OCI-LY7 (cell line): ENCODE measurements at regions not wholly inside any gene's neighbourhood (a gene's known extent, or its start where the extent isn't known, plus 50 kb on each side); places are given as distances from the start of the nearest gene placed in this dataset.

Experiments used
- BruUV-seq: library from RNA; stranded (reverse); fragments of 400-500 nt; replicated peaks from 2 replicates; lab custom pipeline; 2021; lab: Mats Ljungman, UMichigan
- CTCF ChIA-PET: fragments of 300-600 bp; sonication (Branson Sonifier 250); formaldehyde crosslinking; loops from one replicate; lab custom pipeline; 2022; ENCODE audit warnings: antibody characterized with exemption; ENCODE audit not compliant: unreplicated experiment; lab: Charles Lee
- POLR2A ChIA-PET: fragments of 300-600 bp; sonication (Branson Sonifier 250); formaldehyde crosslinking; loops from one replicate; lab custom pipeline; 2022; ENCODE audit warnings: antibody characterized with exemption; lab: Charles Lee
- DNase-seq: peaks from one replicate; pipeline ENCODE4 v3.0.0-alpha.2; 2015; ENCODE audit warnings: low spot score
- H2AFZ ChIP-seq: fragments of 200-600 bp; sonication (generic), shearing (Covaris generic); 2 replicates; pipeline ENCODE4 v1.6.1; 2014; ENCODE audit warnings: mild to moderate bottlenecking, antibody characterized with exemption, low read length, moderate library complexity
- H3K27ac ChIP-seq: fragments of 200-600 bp; sonication (generic); 2 replicates; pipeline ENCODE4 v1.5.1; 2014; ENCODE audit warnings: mixed run types, low read depth, mild to moderate bottlenecking, moderate library complexity, low read length, inconsistent platforms; ENCODE audit not compliant: poor library complexity, severe bottlenecking
- H3K36me3 ChIP-seq: fragments of 200-600 bp; sonication (generic); 2 replicates; pipeline ENCODE4 v1.6.1; 2014; ENCODE audit warnings: mild to moderate bottlenecking, antibody characterized with exemption, low read length, moderate library complexity, mixed read lengths; ENCODE audit not compliant: insufficient read depth
- H3K4me1 ChIP-seq: fragments of 200-600 bp; sonication (generic); 2 replicates; pipeline ENCODE4 v1.5.1; 2014; ENCODE audit warnings: mild to moderate bottlenecking, low read length; ENCODE audit not compliant: insufficient read depth, poor library complexity, severe bottlenecking
- H3K4me2 ChIP-seq: fragments of 200-600 bp; sonication (generic); 2 replicates; pipeline ENCODE4 v1.6.1; 2014; ENCODE audit warnings: mild to moderate bottlenecking, low read length
- H3K4me3 ChIP-seq: fragments of 200-600 bp; sonication (generic); 2 replicates; pipeline ENCODE4 v1.5.1; 2014; ENCODE audit warnings: mild to moderate bottlenecking, low read depth, low read length; ENCODE audit not compliant: poor library complexity, severe bottlenecking
- H3K79me2 ChIP-seq: fragments of 200-600 bp; sonication (generic); 2 replicates; pipeline ENCODE4 v1.6.1; 2016; ENCODE audit warnings: low read depth, mild to moderate bottlenecking, low read length, moderate library complexity, mixed read lengths; ENCODE audit not compliant: insufficient read depth
- H3K9me2 ChIP-seq: fragments of 200-600 bp; sonication (generic); 2 replicates; pipeline ENCODE4 v1.6.1; 2016; ENCODE audit warnings: mild to moderate bottlenecking, low read length, mixed read lengths; ENCODE audit not compliant: insufficient read depth
- H3K9me3 ChIP-seq: fragments of 200-600 bp; sonication (generic); 2 replicates; pipeline ENCODE4 v1.6.1; 2014; ENCODE audit warnings: mild to moderate bottlenecking, mixed run types, low read length, mixed read lengths
- H4K20me1 ChIP-seq: fragments of 200-600 bp; sonication (generic); 2 replicates; pipeline ENCODE4 v1.6.1; 2014; ENCODE audit warnings: mild to moderate bottlenecking, antibody characterized with exemption, low read length, moderate library complexity, mixed read lengths; ENCODE audit not compliant: insufficient read depth
- EZH2phosphoT487 ChIP-seq: fragments of 200-600 bp; sonication (generic); IDR thresholded peaks from 2 replicates; pipeline ENCODE4 v1.6.1; 2018; ENCODE audit warnings: low read depth, borderline replicate concordance, mild to moderate bottlenecking, mixed run types, antibody characterized with exemption, low read length, moderate library complexity, mixed read lengths
- intact Hi-C: fragments of 100-400 bp; cut with micrococcal nuclease; formaldehyde crosslinking; loops from one replicate; pipeline ENCODE4 v1.10.0; 2022; ENCODE audit not compliant: unreplicated experiment
- TF ChIP-seq, protein P1 (sequence below): fragments of 200-600 bp; sonication (generic); conservative IDR thresholded peaks from 2 replicates; pipeline ENCODE4 v1.5.1; 2014; ENCODE audit warnings: mild to moderate bottlenecking, antibody characterized with exemption, low read length, moderate library complexity, mixed read lengths

DNA sequence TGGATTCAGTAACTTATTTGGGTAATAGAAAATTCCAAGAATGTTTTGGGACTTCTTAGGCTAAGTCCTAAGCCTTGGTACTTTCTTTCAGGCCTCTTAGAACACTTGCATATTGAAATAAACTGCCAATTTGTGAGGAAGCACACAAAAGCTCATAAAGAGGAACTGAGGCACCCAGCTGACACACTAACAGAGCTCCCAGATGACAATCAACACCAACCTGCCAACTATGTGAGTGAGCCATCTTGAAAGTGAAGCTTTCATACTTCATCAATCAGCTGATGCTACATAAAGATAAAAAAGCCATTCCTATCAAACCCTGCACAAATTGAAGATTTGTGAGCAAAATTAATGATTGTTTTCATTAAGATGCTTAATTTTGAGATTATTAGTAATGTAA is 832.5 kb upstream of the EPHA7 start:
- H2AFZ ChIP-seq: no peak overlapping the region
- CTCF ChIA-PET: no interaction called here
- no TSS peak for BruUV-seq
- no peak overlapping the region for H3K4me2 ChIP-seq
- intact Hi-C loops: no loop called here
- H3K4me1 ChIP-seq: no peaks in the 10 kb centered on the region
- H3K27ac ChIP-seq: no peak overlapping the region
- no peaks in the 10 kb centered on the region for H3K36me3 ChIP-seq
- no peaks in the 10 kb centered on the region for H3K9me2 ChIP-seq
- no peak for TF ChIP-seq EZH2phosphoT487
- TF ChIP-seq, protein P1, sequence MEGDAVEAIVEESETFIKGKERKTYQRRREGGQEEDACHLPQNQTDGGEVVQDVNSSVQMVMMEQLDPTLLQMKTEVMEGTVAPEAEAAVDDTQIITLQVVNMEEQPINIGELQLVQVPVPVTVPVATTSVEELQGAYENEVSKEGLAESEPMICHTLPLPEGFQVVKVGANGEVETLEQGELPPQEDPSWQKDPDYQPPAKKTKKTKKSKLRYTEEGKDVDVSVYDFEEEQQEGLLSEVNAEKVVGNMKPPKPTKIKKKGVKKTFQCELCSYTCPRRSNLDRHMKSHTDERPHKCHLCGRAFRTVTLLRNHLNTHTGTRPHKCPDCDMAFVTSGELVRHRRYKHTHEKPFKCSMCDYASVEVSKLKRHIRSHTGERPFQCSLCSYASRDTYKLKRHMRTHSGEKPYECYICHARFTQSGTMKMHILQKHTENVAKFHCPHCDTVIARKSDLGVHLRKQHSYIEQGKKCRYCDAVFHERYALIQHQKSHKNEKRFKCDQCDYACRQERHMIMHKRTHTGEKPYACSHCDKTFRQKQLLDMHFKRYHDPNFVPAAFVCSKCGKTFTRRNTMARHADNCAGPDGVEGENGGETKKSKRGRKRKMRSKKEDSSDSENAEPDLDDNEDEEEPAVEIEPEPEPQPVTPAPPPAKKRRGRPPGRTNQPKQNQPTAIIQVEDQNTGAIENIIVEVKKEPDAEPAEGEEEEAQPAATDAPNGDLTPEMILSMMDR: no peak
- POLR2A ChIA-PET: no interaction called here
- no peak overlapping the region for H3K4me3 ChIP-seq
- H3K79me2 ChIP-seq: no peaks in the 10 kb centered on the region
- no peak for DNase-seq
- no peaks in the 10 kb centered on the region for H4K20me1 ChIP-seq
- no peaks in the 10 kb centered on the region for H3K9me3 ChIP-seq

DNA sequence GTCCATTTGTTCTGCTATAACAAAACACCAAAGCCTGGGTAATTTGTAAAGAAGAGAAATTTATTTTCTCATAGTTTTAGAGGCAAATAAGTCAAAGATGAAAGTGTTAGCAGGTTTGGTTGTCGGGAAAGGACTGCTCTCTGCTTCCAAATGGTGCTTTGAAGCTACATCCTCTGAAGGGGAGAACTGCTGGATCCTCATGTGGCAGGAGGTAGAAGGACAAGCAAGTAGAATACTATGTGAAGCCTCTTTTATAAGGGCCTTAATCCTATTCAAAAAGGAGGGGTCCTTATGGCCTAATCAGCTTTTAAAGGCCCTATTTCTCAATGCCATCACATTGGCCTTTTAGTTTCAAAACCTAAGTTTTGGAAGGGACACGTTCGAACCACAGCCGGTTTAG is 826.0 kb upstream of the EPHA7 start:
- intact Hi-C loops: no loop called here
- TF ChIP-seq, protein P1: no peak
- TF ChIP-seq EZH2phosphoT487: no peak
- H4K20me1 ChIP-seq: no peaks in the 10 kb centered on the region
- POLR2A ChIA-PET: no interaction called here
- no peak for DNase-seq
- no peaks in the 10 kb centered on the region for H3K9me3 ChIP-seq
- CTCF ChIA-PET: no interaction called here
- no peaks in the 10 kb centered on the region for H3K4me1 ChIP-seq
- H3K36me3 ChIP-seq: no peaks in the 10 kb centered on the region
- no peak overlapping the region for H2AFZ ChIP-seq
- H3K79me2 ChIP-seq: no peaks in the 10 kb centered on the region
- no peak overlapping the region for H3K4me2 ChIP-seq
- no peak overlapping the region for H3K4me3 ChIP-seq
- H3K9me2 ChIP-seq: no peaks in the 10 kb centered on the region
- H3K27ac ChIP-seq: no peak overlapping the region
- BruUV-seq: no TSS peak

DNA sequence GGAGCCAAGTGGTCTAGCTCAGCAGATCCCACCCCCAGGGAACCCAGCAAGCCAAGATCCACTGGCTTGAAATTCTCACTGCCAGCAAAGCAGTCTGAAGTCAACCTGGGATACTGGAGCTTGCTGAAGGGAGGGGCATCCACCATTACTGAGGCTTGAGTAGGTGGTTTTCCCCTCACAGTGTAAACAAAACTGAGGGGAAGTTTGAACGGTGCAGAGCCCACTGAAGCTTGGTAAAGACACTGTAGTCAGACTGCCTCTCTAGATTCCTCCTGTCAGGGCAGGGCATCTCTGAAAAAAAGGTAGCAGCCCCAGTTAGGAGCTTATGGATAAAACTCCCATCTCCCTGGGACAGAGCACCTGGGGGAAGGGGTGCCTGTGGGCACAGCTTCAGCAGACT is 819.5 kb upstream of the EPHA7 start:
- BruUV-seq: no TSS peak

More for the DNA sequence above, 819.5 kb upstream of the EPHA7 start:
- no peaks in the 10 kb centered on the region for H3K4me1 ChIP-seq
- intact Hi-C loops: no loop called here
- TF ChIP-seq, protein P1: no peak
- no peak for TF ChIP-seq EZH2phosphoT487
- CTCF ChIA-PET: no interaction called here
- POLR2A ChIA-PET: no interaction called here
- no peak for DNase-seq
- no peaks in the 10 kb centered on the region for H3K79me2 ChIP-seq
- H2AFZ ChIP-seq: no peak overlapping the region
- H3K36me3 ChIP-seq: no peaks in the 10 kb centered on the region
- no peak overlapping the region for H3K27ac ChIP-seq
- no peak overlapping the region for H3K4me3 ChIP-seq
- H3K9me3 ChIP-seq: no peaks in the 10 kb centered on the region
- H3K9me2 ChIP-seq: no peaks in the 10 kb centered on the region
- no peak overlapping the region for H3K4me2 ChIP-seq
- no peaks in the 10 kb centered on the region for H4K20me1 ChIP-seq
